SK-N-MC (cell line): ENCODE measurements at regions not wholly inside any gene's neighbourhood (a gene's known extent, or its start where the extent isn't known, plus 50 kb on each side); places are given as distances from the start of the nearest gene placed in this dataset.

ENCODE experiments used
- DNase-seq: peaks from one replicate; pipeline ENCODE4 v3.0.0-alpha.2; 2011; ENCODE audit warnings: low read depth, low spot score
- H3K27ac ChIP-seq: fragments of 200-600 bp; sonication (generic); 2 replicates; pipeline ENCODE4 v1.5.1; 2016; ENCODE audit warnings: mixed run types
- H3K36me3 ChIP-seq: fragments of 200-600 bp; sonication (generic); 2 replicates; pipeline ENCODE4 v1.6.1; 2017; ENCODE audit warnings: antibody characterized with exemption, low read length, mixed read lengths; ENCODE audit not compliant: insufficient read depth
- H3K4me3 ChIP-seq: fragments of 200-600 bp; sonication (generic); 2 replicates; pipeline ENCODE4 v1.5.1; 2016
- H3K9ac ChIP-seq: fragments of 200-600 bp; sonication (generic); 2 replicates; pipeline ENCODE4 v1.8.0; 2017; ENCODE audit warnings: mixed run types, mixed read lengths; ENCODE audit not compliant: insufficient read length
- H3K9me3 ChIP-seq: fragments of 200-600 bp; sonication (generic); 2 replicates; pipeline ENCODE4 v1.6.1; 2017; ENCODE audit warnings: low read depth, mild to moderate bottlenecking, antibody characterized with exemption, low read length, moderate library complexity, mixed read lengths
- EZH2 ChIP-seq: fragments of 200-600 bp; sonication (generic); IDR thresholded peaks from one replicate; pipeline ENCODE4 v1.6.1; 2017; ENCODE audit warnings: antibody characterized with exemption
- FOXP2 ChIP-seq: optimal IDR thresholded peaks from 2 replicates; pipeline ENCODE3; 2011; ENCODE audit warnings: mild to moderate bottlenecking, moderate library complexity; ENCODE audit not compliant: insufficient read depth; ENCODE audit errors: extremely low read length, control extremely low read depth
- POLR2AphosphoS5 ChIP-seq: IDR thresholded peaks from 2 replicates; pipeline ENCODE4 v1.6.1; 2012; ENCODE audit warnings: mild to moderate bottlenecking, low read depth, low read length, borderline replicate concordance

GRCh38 chr5:61926911-61927310, 379.1 kb upstream of the KIF2A start:
- no peak for TF ChIP-seq EZH2
- DNase-seq, result no peak

DNA sequence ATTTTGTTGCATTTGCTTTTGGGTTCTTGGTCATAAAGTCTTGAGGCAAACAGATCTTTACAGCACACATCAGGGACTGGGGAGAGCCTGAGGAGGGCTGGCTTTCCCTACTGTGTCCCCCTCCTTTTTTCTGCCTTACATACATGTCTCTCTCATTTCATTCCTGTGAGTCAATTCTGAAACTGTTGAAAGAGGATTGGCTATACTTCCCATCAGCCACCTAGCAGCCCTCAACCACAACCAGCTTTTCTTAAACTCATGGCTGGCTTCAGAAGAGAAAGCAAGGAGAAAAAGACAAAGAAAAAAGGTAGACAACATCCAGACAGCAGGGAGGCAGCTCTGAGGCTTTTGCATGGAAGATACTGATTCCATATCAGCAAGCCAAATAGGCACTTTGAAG, 374.8 kb upstream of the KIF2A start:
- H3K27ac ChIP-seq, result no peak overlapping the region
- H3K9me3 ChIP-seq, result no peaks in the 10 kb centered on the region
- DNase-seq, result no peak
- H3K9ac ChIP-seq, result no peak overlapping the region
- TF ChIP-seq POLR2AphosphoS5 (no peak), EZH2 (no peak), FOXP2 (no peak)
- no peak overlapping the region for H3K4me3 ChIP-seq
- H3K36me3 ChIP-seq, result no peaks in the 10 kb centered on the region

More at GRCh38 chr5:61926911-61927310, 379.1 kb upstream of the KIF2A start:
- Histone ChIP-seq H3K9me3 (no peaks in the 10 kb centered on the region), H3K27ac (no peak overlapping the region), H3K9ac (no peak overlapping the region), H3K4me3 (no peak overlapping the region), H3K36me3 (no peaks in the 10 kb centered on the region)

GRCh38 chr5:61933787-61934626, 372.0 kb upstream of the KIF2A start:
- no peaks in the 10 kb centered on the region for H3K36me3 ChIP-seq
- no peak overlapping the region for H3K9ac ChIP-seq
- TF ChIP-seq FOXP2 (no peak), EZH2 (no peak), POLR2AphosphoS5 (no peak)
- H3K27ac ChIP-seq, result peak overlapping the region; percentile 81
- H3K4me3 ChIP-seq, result peak overlapping the region; percentile 21; the same call in 1 of the 2 replicates
- DNase-seq, result peak; percentile 65
- no peaks in the 10 kb centered on the region for H3K9me3 ChIP-seq

DNA sequence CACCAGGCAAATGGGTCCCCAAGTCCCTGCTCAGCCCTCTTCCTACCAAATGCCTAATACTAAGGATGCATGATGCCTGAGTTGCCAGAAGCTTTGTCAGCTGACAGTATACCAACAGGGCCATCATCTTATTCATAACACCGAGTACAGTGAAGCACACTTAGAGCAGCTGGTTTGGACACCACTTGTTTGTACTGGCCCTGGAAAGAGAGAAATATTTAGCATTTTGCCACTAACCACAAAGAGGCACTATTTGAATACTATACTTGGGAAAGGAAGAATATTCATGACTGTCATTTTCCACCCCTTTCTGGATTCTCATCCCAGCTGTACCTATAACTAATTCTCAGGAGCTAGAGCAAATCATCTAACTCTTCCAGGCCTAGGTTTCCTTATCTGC, 364.4 kb upstream of the KIF2A start:
- Histone ChIP-seq H3K36me3 (no peaks in the 10 kb centered on the region), H3K9me3 (no peaks in the 10 kb centered on the region), H3K4me3 (no peak overlapping the region), H3K9ac (no peak overlapping the region), H3K27ac (no peak overlapping the region)
- DNase-seq, result no peak
- TF ChIP-seq POLR2AphosphoS5 (no peak), EZH2 (no peak), FOXP2 (no peak)

GRCh38 chr5:61942462-61943049, 363.4 kb upstream of the KIF2A start:
- no peaks in the 10 kb centered on the region for H3K36me3 ChIP-seq
- no peak overlapping the region for H3K27ac ChIP-seq
- H3K9me3 ChIP-seq, result no peaks in the 10 kb centered on the region
- TF ChIP-seq EZH2, result no peak
- TF ChIP-seq POLR2AphosphoS5, result no peak
- no peak for TF ChIP-seq FOXP2
- H3K9ac ChIP-seq, result no peak overlapping the region
- H3K4me3 ChIP-seq, result no peak overlapping the region
- no peak for DNase-seq

DNA sequence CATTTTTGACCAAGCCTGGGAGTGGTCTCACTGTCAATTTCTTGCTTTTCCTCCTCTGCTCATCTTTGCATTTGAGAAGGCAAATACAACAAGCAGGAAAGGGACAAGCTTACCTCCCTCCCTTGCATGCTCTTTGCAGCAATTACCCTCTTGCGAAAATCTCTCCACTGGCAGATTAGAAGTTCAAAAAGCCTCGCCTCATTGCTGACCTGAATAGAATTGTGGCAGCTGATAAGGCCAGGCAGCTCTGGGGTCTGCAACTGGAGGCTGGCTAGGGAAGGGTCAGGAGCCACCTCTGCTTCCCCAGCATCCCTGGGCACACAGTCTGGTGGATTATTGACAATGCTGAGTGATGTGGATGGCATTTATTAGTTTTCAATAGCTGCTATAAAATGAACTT, 362.3 kb upstream of the KIF2A start:
- TF ChIP-seq EZH2 (no peak), POLR2AphosphoS5 (no peak), FOXP2 (no peak)
- Histone ChIP-seq H3K36me3 (no peaks in the 10 kb centered on the region), H3K9me3 (no peaks in the 10 kb centered on the region), H3K4me3 (no peak overlapping the region), H3K9ac (no peak overlapping the region), H3K27ac (no peak overlapping the region)
- DNase-seq, result no peak

DNA sequence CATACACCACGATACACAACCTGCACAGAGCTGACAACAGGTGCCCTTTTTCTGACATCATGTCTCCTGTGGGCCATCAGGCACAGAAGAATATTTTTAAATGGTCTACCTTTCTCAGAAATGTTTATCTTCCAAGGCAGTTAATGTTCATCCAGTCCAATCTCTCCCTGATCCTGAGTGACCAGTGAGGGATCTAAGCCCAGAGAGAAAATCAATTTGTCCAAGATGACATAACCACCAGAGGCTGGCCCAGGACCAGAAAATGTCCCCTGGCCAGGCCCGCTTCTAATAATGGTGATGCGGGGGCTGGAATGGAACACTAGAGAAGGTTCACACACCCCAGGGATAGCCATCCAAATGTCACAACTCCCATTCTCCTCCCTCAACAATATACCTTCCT, 357.9 kb upstream of the KIF2A start:
- H3K4me3 ChIP-seq, result no peak overlapping the region
- H3K27ac ChIP-seq, result no peak overlapping the region
- no peak overlapping the region for H3K9ac ChIP-seq
- no peaks in the 10 kb centered on the region for H3K36me3 ChIP-seq
- DNase-seq, result no peak
- H3K9me3 ChIP-seq, result no peaks in the 10 kb centered on the region
- TF ChIP-seq EZH2 (no peak), FOXP2 (no peak), POLR2AphosphoS5 (no peak)

- Histone ChIP-seq H3K27ac (no peak overlapping the region), H3K9me3 (no peaks in the 10 kb centered on the region), H3K36me3 (no peaks in the 10 kb centered on the region), H3K4me3 (no peak overlapping the region), H3K9ac (no peak overlapping the region)
- DNase-seq, result no peak
- no peak for TF ChIP-seq EZH2
- TF ChIP-seq POLR2AphosphoS5, result no peak
- TF ChIP-seq FOXP2, result no peak
These were observed 356.8 kb upstream of the KIF2A start for GRCh38 chr5:61949054-61949678.
